H9 (cell line): ENCODE measurements at regions not wholly inside any gene's neighbourhood (a gene's known extent, or its start where the extent isn't known, plus 50 kb on each side); places are given as distances from the start of the nearest gene placed in this dataset.
A peak's percentile ranks its signal among the peaks of the same experiment; 100 is the strongest.

Experiments
- DNase-seq: peaks from one replicate; pipeline ENCODE4 v3.0.0-alpha.2; 2017
- H2AFZ ChIP-seq: one replicate; pipeline ENCODE4 v1.6.1; 2013; ENCODE audit warnings: mild to moderate bottlenecking, low read length, control low read depth, moderate library complexity
- H2AK5ac ChIP-seq: 2 replicates; pipeline ENCODE4 v1.6.1; 2013; ENCODE audit warnings: low read length, control low read depth, mixed read lengths; ENCODE audit not compliant: insufficient read length
- H2BK120ac ChIP-seq: one replicate; pipeline ENCODE4 v1.6.1; 2013; ENCODE audit warnings: low read depth, mild to moderate bottlenecking, low read length, control low read depth, inconsistent platforms; ENCODE audit not compliant: poor library complexity, severe bottlenecking
- H2BK12ac ChIP-seq: 2 replicates; pipeline ENCODE4 v1.6.1; 2013; ENCODE audit warnings: low read length, control low read depth, mixed read lengths, low read depth; ENCODE audit not compliant: insufficient read length
- H2BK15ac ChIP-seq: 2 replicates; pipeline ENCODE4 v1.6.1; 2013; ENCODE audit warnings: low read depth, low read length, control low read depth
- H2BK20ac ChIP-seq: one replicate; pipeline ENCODE4 v1.6.1; 2013; ENCODE audit warnings: low read depth, mild to moderate bottlenecking, low read length, control low read depth, inconsistent platforms; ENCODE audit not compliant: poor library complexity, severe bottlenecking
- H2BK5ac ChIP-seq: 2 replicates; pipeline ENCODE4 v1.6.1; 2013; ENCODE audit warnings: low read length, control low read depth, mixed read lengths; ENCODE audit not compliant: insufficient read length
- H3K14ac ChIP-seq: 2 replicates; pipeline ENCODE4 v1.6.1; 2013; ENCODE audit warnings: low read length, control low read depth; ENCODE audit not compliant: insufficient read depth
- H3K18ac ChIP-seq: 2 replicates; pipeline ENCODE4 v1.6.1; 2013; ENCODE audit warnings: low read depth, mild to moderate bottlenecking, mixed read lengths, low read length, control low read depth; ENCODE audit not compliant: insufficient read length
- H3K23ac ChIP-seq: 2 replicates; pipeline ENCODE4 v1.6.1; 2013; ENCODE audit warnings: low read length, control low read depth, mixed read lengths, low read depth; ENCODE audit not compliant: insufficient read length
- H3K23me2 ChIP-seq: 2 replicates; pipeline ENCODE4 v1.6.1; 2013; ENCODE audit warnings: low read depth, mild to moderate bottlenecking, mixed read lengths, low read length, control low read depth; ENCODE audit not compliant: insufficient read length, poor library complexity, severe bottlenecking
- H3K27ac ChIP-seq: 2 replicates; pipeline ENCODE4 v1.5.1; 2013; ENCODE audit warnings: low read length, control low read depth, mixed read lengths, low read depth; ENCODE audit not compliant: insufficient read length
- H3K27me3 ChIP-seq: 2 replicates; pipeline ENCODE4 v1.6.1; 2013; ENCODE audit warnings: low read length, control low read depth, inconsistent platforms; ENCODE audit not compliant: insufficient read depth
- H3K4ac ChIP-seq: 2 replicates; pipeline ENCODE4 v1.6.1; 2013; ENCODE audit warnings: low read depth, mild to moderate bottlenecking, control low read depth, inconsistent platforms, low read length, moderate library complexity
- H3K4me1 ChIP-seq: 2 replicates; pipeline ENCODE4 v1.6.1; 2013; ENCODE audit warnings: low read length, control low read depth, inconsistent platforms; ENCODE audit not compliant: insufficient read depth
- H3K4me2 ChIP-seq: 2 replicates; pipeline ENCODE4 v1.6.1; 2013; ENCODE audit warnings: low read length, control low read depth, mixed read lengths; ENCODE audit not compliant: insufficient read length, insufficient read depth
- H3K56ac ChIP-seq: 2 replicates; pipeline ENCODE4 v1.6.1; 2013; ENCODE audit warnings: low read depth, mild to moderate bottlenecking, mixed read lengths, low read length, control low read depth; ENCODE audit not compliant: insufficient read length
- H3K79me1 ChIP-seq: 2 replicates; pipeline ENCODE4 v1.6.1; 2013; ENCODE audit warnings: low read depth, mild to moderate bottlenecking, moderate library complexity, low read length, control low read depth, inconsistent platforms; ENCODE audit not compliant: insufficient read depth, poor library complexity, severe bottlenecking
- H3K79me2 ChIP-seq: 2 replicates; pipeline ENCODE4 v1.6.1; 2013; ENCODE audit warnings: low read length, control low read depth, inconsistent platforms; ENCODE audit not compliant: insufficient read depth
- H3K9ac ChIP-seq: 2 replicates; pipeline ENCODE4 v1.6.1; 2013; ENCODE audit warnings: low read length, control low read depth, mixed read lengths; ENCODE audit not compliant: insufficient read length; ENCODE audit errors: extremely low read depth
- H3K9me3 ChIP-seq: one replicate; pipeline ENCODE4 v1.6.1; 2013; ENCODE audit warnings: low read depth, low read length, inconsistent platforms; ENCODE audit not compliant: control insufficient read depth
- H3T11ph ChIP-seq: one replicate; pipeline ENCODE4 v1.6.1; 2013; ENCODE audit warnings: mild to moderate bottlenecking, low read length, control low read depth, inconsistent platforms
- H4K20me1 ChIP-seq: one replicate; pipeline ENCODE4 v1.6.1; 2013; ENCODE audit not compliant: control insufficient read depth, insufficient read length, insufficient read depth
- H4K5ac ChIP-seq: 2 replicates; pipeline ENCODE4 v1.6.1; 2013; ENCODE audit warnings: low read depth, mild to moderate bottlenecking, mixed read lengths, low read length, control low read depth; ENCODE audit not compliant: insufficient read length
- H4K8ac ChIP-seq: replicated peaks from 2 replicates; pipeline ENCODE4 v1.6.1; 2013; ENCODE audit warnings: low read length, control low read depth, mixed read lengths, low read depth; ENCODE audit not compliant: insufficient read length
- H4K91ac ChIP-seq: 2 replicates; pipeline ENCODE4 v1.6.1; 2013; ENCODE audit warnings: low read depth, mild to moderate bottlenecking, moderate library complexity, mixed read lengths, low read length, control low read depth; ENCODE audit not compliant: insufficient read length
- H3K27ac Mint-ChIP-seq, 3 experiments: 2 replicates in 2 of 3; 3 replicates in 1 of 3; pipeline ENCODE4 v1.8.0; 2020 to 2021; ENCODE audit warnings: mixed read lengths in 3 of 3, mild to moderate bottlenecking in 1 of 3, moderate library complexity in 1 of 3
- H3K27me3 Mint-ChIP-seq: 2 replicates; pipeline ENCODE4 v1.8.0; 2021; ENCODE audit warnings: low read depth, mild to moderate bottlenecking, moderate library complexity, mixed read lengths
- H3K36me3 Mint-ChIP-seq, 3 experiments: 2 replicates in 2 of 3; 3 replicates in 1 of 3; pipeline ENCODE4 v1.8.0; 2020 to 2021; ENCODE audit warnings: low read depth in 3 of 3, mixed read lengths in 3 of 3; ENCODE audit not compliant: insufficient read depth in 1 of 3
- H3K4me1 Mint-ChIP-seq, 2 experiments: 2 replicates each; pipeline ENCODE4 v1.8.0; 2020; ENCODE audit warnings: mixed read lengths in 2 of 2
- H3K4me3 Mint-ChIP-seq, 2 experiments: 2 replicates in 1 of 2; 3 replicates in 1 of 2; pipeline ENCODE4 v1.8.0; 2020 to 2021; ENCODE audit warnings: mild to moderate bottlenecking in 2 of 2, mixed read lengths in 2 of 2, moderate library complexity in 1 of 2
- H3K9me3 Mint-ChIP-seq, 2 experiments: 2 replicates in 1 of 2; 3 replicates in 1 of 2; pipeline ENCODE4 v1.8.0; 2020; ENCODE audit warnings: mild to moderate bottlenecking in 2 of 2, mixed read lengths in 2 of 2, moderate library complexity in 1 of 2
- WGBS: extraction: QIAGEN DNeasy Blood & Tissue Kit; methylation state at CpG from one replicate; pipeline ENCODE4 v1.1.7; 2013; ENCODE audit warnings: missing lambda C conversion rate, low lambda C conversion rate, mixed read lengths; ENCODE audit not compliant: insufficient read length; ENCODE audit errors: extremely low coverage; 5-methylcytosine and 5-hydroxymethylcytosine counted together
- TF ChIP-seq, protein P1 (sequence below): fragments of 200-600 bp; sonication (generic); conservative IDR thresholded peaks from 3 replicates; pipeline ENCODE4 v1.8.0; 2021; ENCODE audit warnings: antibody characterized with exemption, mild to moderate bottlenecking

DNA sequence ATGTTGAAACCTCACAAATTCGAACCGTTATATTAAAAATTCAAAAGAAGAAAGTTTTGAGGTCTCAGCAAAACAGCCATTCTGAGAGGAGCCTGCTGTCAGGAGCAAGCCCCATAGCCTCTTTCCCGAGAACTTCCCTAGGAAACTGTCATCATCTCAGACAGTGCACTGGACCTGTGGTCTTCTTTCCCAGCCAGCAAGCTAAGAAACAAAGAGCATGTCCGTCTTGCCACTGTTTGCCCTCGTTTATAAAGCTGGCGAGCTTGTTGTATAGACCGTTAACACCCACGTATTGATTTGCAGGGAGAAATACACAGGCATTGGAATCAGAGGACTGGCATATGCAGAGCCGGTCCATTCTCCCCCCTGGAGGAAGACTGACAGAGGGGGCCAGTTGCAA lies 407.0 kb downstream of the NPHP4 start:
- H3K27ac Mint-ChIP-seq, result no peak overlapping the region
- no peak overlapping the region for H3K14ac ChIP-seq

More for the DNA sequence above, 407.0 kb downstream of the NPHP4 start:
- Histone ChIP-seq H3K9me3 (no peaks in the 10 kb centered on the region), H2BK15ac (no peak overlapping the region), H3K4me2 (no peak overlapping the region), H3K23me2 (no peaks in the 10 kb centered on the region), H3K18ac (no peak overlapping the region), H4K20me1 (no peaks in the 10 kb centered on the region), H4K8ac (no peak overlapping the region), H3K27ac (no peak overlapping the region), H2BK12ac (no peak overlapping the region), H3T11ph (no peak overlapping the region), H3K56ac (no peak overlapping the region), H3K9ac (no peak overlapping the region), H3K79me2 (no peaks in the 10 kb centered on the region), H3K4ac (no peak overlapping the region), H4K91ac (no peak overlapping the region), H3K4me1 (no peaks in the 10 kb centered on the region; the same call in 1 of the 2 replicates), H2AK5ac (no peak overlapping the region), H3K79me1 (no peaks in the 10 kb centered on the region), H3K23ac (no peak overlapping the region), H3K27me3 (no peaks in the 10 kb centered on the region), H2AFZ (no peak overlapping the region), H2BK5ac (no peak overlapping the region), H2BK120ac (no peak overlapping the region), H4K5ac (no peak overlapping the region), H2BK20ac (no peak overlapping the region)
- peak; percentile 10 for DNase-seq
- H3K27me3 Mint-ChIP-seq, result peaks cover 2% of the 10 kb centered on the region
- peaks cover 0 to 4% (median 1%) of the 10 kb centered on the region in 3 experiments; a peak in 3 of 7 replicates for H3K36me3 Mint-ChIP-seq
- TF ChIP-seq, protein P1, sequence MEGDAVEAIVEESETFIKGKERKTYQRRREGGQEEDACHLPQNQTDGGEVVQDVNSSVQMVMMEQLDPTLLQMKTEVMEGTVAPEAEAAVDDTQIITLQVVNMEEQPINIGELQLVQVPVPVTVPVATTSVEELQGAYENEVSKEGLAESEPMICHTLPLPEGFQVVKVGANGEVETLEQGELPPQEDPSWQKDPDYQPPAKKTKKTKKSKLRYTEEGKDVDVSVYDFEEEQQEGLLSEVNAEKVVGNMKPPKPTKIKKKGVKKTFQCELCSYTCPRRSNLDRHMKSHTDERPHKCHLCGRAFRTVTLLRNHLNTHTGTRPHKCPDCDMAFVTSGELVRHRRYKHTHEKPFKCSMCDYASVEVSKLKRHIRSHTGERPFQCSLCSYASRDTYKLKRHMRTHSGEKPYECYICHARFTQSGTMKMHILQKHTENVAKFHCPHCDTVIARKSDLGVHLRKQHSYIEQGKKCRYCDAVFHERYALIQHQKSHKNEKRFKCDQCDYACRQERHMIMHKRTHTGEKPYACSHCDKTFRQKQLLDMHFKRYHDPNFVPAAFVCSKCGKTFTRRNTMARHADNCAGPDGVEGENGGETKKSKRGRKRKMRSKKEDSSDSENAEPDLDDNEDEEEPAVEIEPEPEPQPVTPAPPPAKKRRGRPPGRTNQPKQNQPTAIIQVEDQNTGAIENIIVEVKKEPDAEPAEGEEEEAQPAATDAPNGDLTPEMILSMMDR, result no peak
- H3K4me1 Mint-ChIP-seq, result peaks cover 7 to 11% of the 10 kb centered on the region in 2 experiments
- no CpG with 5 or more reads among the region's 9 CpGs for WGBS
- H3K4me3 Mint-ChIP-seq, result no peak overlapping the region
- H3K9me3 Mint-ChIP-seq, result peaks cover 0 to 15% of the 10 kb centered on the region in 2 experiments; a peak in 4 of 5 replicates
